ENCODE measurements at regions not wholly inside any gene's neighbourhood (a gene's known extent, or its start where the extent isn't known, plus 50 kb on each side); places are given as distances from the start of the nearest gene placed in this dataset.

- Histone ChIP-seq H3K4me3 (ENCODE audit: control extremely low read depth in 1 of 5, extremely low read depth in 1 of 5, insufficient read depth in 1 of 5, low read depth in 2 of 5, low read length in 4 of 5) (no peak overlapping the region), H3K9me3 (ENCODE audit: control extremely low read depth in 1 of 3, control insufficient read depth in 2 of 3, insufficient read depth in 1 of 3, low read length in 2 of 3) (peaks cover 0 to 3% (median 2%) of the 10 kb centered on the region in 3 donors), H2AFZ (ENCODE audit: insufficient read depth, low read depth, low read length, poor library complexity, severe bottlenecking) (no peak overlapping the region), H3K27ac (ENCODE audit: low read length in 2 of 2) (no peak overlapping the region), H3K36me3 (replicated peaks in 1 of 2; ENCODE audit: control extremely low read depth in 1 of 2, control insufficient read depth in 1 of 2, extremely low read depth in 1 of 2, insufficient read depth in 2 of 2, low read length in 1 of 2) (no peaks in the 10 kb centered on the region), H4K20me1 (ENCODE audit: control insufficient read depth, insufficient read depth, low read length, poor library complexity, severe bottlenecking) (no peaks in the 10 kb centered on the region), H3K4me2 (replicated peaks; ENCODE audit: low read depth, low read length, poor library complexity, severe bottlenecking) (no peak overlapping the region), H3K9ac (ENCODE audit: low read length) (no peak overlapping the region), H3K27me3 (replicated peaks in 1 of 4; ENCODE audit: control extremely low read depth in 1 of 4, control insufficient read depth in 3 of 4, insufficient read depth in 4 of 4, low read length in 3 of 4) (no peaks in the 10 kb centered on the region), H3K4me1 (ENCODE audit: control insufficient read depth in 2 of 2, insufficient read depth in 2 of 2, low read length in 2 of 2) (no peaks in the 10 kb centered on the region), H3K79me2 (ENCODE audit: control insufficient read depth, insufficient read depth, low read length) (no peaks in the 10 kb centered on the region)
- ATAC-seq (ENCODE audit: low read depth) (no peak), DNase-seq (no peak)
- Mint-ChIP-seq H3K27me3 (no peaks in the 10 kb centered on the region), H3K4me1 (no peaks in the 10 kb centered on the region), H3K4me3 (no peak overlapping the region), H3K27ac (no peak overlapping the region), H3K9me3 (ENCODE audit: insufficient read depth) (no peaks in the 10 kb centered on the region)
- intact Hi-C loops (cut with micrococcal nuclease), result no loop called here
- ChIA-PET POLR2A (no interaction called here), CTCF (no interaction called here)
- 100% methylated on average over 1 of the region's 5 CpGs for WGBS (ENCODE audit: insufficient coverage)
- no peak for TF ChIP-seq EZH2 (IDR thresholded peaks at IDR 0.05; ENCODE audit: borderline replicate concordance, insufficient read depth, low read depth, low read length, poor library complexity, severe bottlenecking)
- TF ChIP-seq, protein P1, sequence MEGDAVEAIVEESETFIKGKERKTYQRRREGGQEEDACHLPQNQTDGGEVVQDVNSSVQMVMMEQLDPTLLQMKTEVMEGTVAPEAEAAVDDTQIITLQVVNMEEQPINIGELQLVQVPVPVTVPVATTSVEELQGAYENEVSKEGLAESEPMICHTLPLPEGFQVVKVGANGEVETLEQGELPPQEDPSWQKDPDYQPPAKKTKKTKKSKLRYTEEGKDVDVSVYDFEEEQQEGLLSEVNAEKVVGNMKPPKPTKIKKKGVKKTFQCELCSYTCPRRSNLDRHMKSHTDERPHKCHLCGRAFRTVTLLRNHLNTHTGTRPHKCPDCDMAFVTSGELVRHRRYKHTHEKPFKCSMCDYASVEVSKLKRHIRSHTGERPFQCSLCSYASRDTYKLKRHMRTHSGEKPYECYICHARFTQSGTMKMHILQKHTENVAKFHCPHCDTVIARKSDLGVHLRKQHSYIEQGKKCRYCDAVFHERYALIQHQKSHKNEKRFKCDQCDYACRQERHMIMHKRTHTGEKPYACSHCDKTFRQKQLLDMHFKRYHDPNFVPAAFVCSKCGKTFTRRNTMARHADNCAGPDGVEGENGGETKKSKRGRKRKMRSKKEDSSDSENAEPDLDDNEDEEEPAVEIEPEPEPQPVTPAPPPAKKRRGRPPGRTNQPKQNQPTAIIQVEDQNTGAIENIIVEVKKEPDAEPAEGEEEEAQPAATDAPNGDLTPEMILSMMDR (IDR thresholded peaks at IDR 0.05), result no peak
Observed at GRCh38 chr3:89787485-89787884, 680.1 kb downstream of the EPHA3 start.

DNA sequence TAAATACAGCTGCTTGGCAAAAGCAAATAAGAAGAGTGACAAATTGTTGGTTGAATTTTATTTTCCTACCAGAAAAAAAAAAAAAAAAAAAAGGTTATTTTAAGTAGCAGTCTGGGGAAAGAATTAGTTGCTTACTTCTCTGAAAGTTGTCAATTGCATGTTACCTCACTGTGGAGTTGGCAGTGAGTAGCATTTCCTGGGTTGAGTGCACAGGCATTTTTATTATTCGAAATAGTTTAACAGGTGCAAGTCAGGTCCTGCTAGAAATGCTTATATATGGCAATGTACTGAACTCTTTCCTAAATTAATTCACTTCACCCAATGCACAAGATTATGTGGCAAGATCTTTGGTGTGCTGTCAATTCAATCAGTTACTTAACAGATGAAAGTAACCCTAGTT, 680.6 kb downstream of the EPHA3 start:
- Histone ChIP-seq H3K9ac (ENCODE audit: low read length) (no peak overlapping the region), H3K27me3 (replicated peaks in 1 of 4; ENCODE audit: control extremely low read depth in 1 of 4, control insufficient read depth in 3 of 4, insufficient read depth in 4 of 4, low read length in 3 of 4) (no peaks in the 10 kb centered on the region), H3K4me3 (ENCODE audit: control extremely low read depth in 1 of 5, extremely low read depth in 1 of 5, insufficient read depth in 1 of 5, low read depth in 2 of 5, low read length in 4 of 5) (no peak overlapping the region), H3K9me3 (ENCODE audit: control extremely low read depth in 1 of 3, control insufficient read depth in 2 of 3, insufficient read depth in 1 of 3, low read length in 2 of 3) (peaks cover 0 to 3% (median 2%) of the 10 kb centered on the region in 3 donors), H3K4me1 (ENCODE audit: control insufficient read depth in 2 of 2, insufficient read depth in 2 of 2, low read length in 2 of 2) (no peaks in the 10 kb centered on the region), H3K4me2 (replicated peaks; ENCODE audit: low read depth, low read length, poor library complexity, severe bottlenecking) (no peak overlapping the region), H3K27ac (ENCODE audit: low read length in 2 of 2) (no peak overlapping the region), H3K79me2 (ENCODE audit: control insufficient read depth, insufficient read depth, low read length) (no peaks in the 10 kb centered on the region), H3K36me3 (replicated peaks in 1 of 2; ENCODE audit: control extremely low read depth in 1 of 2, control insufficient read depth in 1 of 2, extremely low read depth in 1 of 2, insufficient read depth in 2 of 2, low read length in 1 of 2) (no peaks in the 10 kb centered on the region), H4K20me1 (ENCODE audit: control insufficient read depth, insufficient read depth, low read length, poor library complexity, severe bottlenecking) (no peaks in the 10 kb centered on the region), H2AFZ (ENCODE audit: insufficient read depth, low read depth, low read length, poor library complexity, severe bottlenecking) (no peak overlapping the region)
- Mint-ChIP-seq H3K27me3 (no peaks in the 10 kb centered on the region), H3K27ac (no peak overlapping the region), H3K4me1 (no peaks in the 10 kb centered on the region), H3K9me3 (ENCODE audit: insufficient read depth) (no peaks in the 10 kb centered on the region), H3K4me3 (no peak overlapping the region)
- POLR2A ChIA-PET, result no interaction called here
- ATAC-seq (ENCODE audit: low read depth) (no peak), DNase-seq (no peak)
- no CpG with 5 or more reads among the region's 1 CpG for WGBS (ENCODE audit: insufficient coverage)
- CTCF ChIA-PET, result no interaction called here
- intact Hi-C loops (cut with micrococcal nuclease), result no loop called here
- TF ChIP-seq, protein P1 (IDR thresholded peaks at IDR 0.05), result no peak
- no peak for TF ChIP-seq EZH2 (IDR thresholded peaks at IDR 0.05; ENCODE audit: borderline replicate concordance, insufficient read depth, low read depth, low read length, poor library complexity, severe bottlenecking)
